ENCODE measurements at regions not wholly inside any gene's neighbourhood (a gene's known extent, or its start where the extent isn't known, plus 50 kb on each side); places are given as distances from the start of the nearest gene placed in this dataset.
"Not testable (repeated sequence)": the region's sequence is repeated elsewhere in the genome, so short reads cannot be mapped to it uniquely, and the experiment has no call there.

DNA sequence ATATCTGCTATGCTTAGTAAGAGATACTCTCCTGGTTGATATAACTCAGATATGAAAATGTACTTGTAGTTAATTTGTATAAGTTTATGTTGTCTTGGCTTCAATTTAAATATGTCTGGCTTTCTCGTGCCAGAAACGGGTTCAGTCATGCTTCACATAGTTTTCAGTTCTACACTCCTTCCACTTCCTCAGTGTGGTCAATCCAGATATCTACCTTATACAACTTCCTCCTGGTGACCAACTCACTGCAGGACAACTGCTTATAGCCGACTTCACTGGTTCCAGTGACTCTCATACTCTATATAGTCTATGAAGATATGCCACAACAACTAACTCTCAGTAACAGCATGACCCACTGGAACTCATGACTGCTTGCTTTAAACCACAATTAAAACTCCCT, 690.4 kb downstream of the SLCO4C1 start:
- no peaks in the 10 kb centered on the region for H3K36me3 Mint-ChIP-seq (ENCODE audit: insufficient read depth)
- ATAC-seq (replicated peaks) = no peak
- H3K9me3 Mint-ChIP-seq = peaks cover 0 to 2% of the 10 kb centered on the region in 2 donors
- no peaks in the 10 kb centered on the region for H3K27me3 Mint-ChIP-seq
- no peaks in the 10 kb centered on the region for H3K4me1 Mint-ChIP-seq (ENCODE audit: low read depth in 2 of 2)
- DNase-seq = no peak
- no peak overlapping the region for H3K27ac Mint-ChIP-seq
- H3K4me3 Mint-ChIP-seq = no peak overlapping the region

DNA sequence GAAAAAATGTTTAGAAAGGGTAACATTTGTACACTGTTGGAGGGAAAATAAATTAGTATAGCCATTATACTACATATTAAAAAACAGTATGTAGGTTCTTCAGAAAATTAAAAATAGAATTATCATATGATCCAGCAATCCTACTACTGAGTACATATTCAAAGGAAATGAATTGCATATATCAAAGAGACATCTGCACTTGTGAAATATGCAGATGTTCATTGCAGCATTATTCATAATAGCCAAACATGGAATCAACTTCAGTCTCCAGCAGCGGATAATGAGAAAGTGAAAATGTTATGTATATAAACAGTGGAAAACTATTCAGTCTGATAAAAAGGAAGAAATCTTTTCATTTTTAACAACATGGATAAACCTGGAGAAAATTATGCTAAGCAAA, 695.5 kb downstream of the SLCO4C1 start:
- ATAC-seq (replicated peaks) (no peak), DNase-seq (no peak)
- Mint-ChIP-seq H3K27ac (no peak overlapping the region), H3K27me3 (no peaks in the 10 kb centered on the region), H3K9me3 (peaks cover 4 to 13% of the 10 kb centered on the region in 2 donors), H3K4me1 (ENCODE audit: low read depth in 2 of 2) (no peaks in the 10 kb centered on the region), H3K36me3 (ENCODE audit: insufficient read depth) (no peaks in the 10 kb centered on the region), H3K4me3 (no peak overlapping the region)

DNA sequence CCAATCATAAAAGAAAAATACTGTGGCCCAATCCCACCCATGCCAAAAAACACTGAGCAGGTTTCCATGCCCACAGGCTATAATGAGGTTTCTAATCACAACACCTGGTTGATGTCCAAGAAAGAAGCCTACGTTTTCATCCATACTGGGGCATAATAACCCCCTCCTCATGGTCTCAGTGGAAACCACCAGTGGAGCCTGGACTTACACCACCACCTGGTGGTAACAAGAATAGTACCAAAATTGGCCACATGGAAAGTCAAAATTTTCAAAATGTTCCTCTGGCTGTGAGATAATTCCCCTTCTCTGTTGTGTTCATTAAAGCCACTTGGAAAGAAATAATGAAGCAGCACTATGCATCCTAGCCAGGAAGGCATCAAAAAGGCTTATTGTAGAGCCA, 687.3 kb upstream of the ST8SIA4 start:
- H3K27ac Mint-ChIP-seq = no peak overlapping the region

DNA sequence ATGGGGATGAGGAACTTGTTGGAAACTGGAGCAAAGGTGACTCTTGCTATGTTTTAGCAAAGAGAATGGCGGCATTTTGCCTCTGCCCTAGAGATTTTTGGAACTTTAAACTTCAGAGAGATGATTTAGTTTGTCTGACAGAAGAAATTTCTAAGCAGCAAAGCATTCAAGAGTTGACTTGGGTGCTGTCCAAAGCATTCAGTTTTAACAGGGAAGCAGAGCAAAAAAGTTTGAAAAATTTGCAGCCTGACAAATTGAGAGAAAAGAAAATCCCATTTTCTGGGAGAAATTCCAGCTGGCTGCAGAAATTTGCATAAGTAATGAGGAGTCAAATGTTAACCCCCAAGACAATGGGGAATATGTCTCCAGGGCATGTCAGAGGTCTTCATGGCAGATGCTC, 682.3 kb upstream of the ST8SIA4 start:
- no peak for ATAC-seq (replicated peaks)
- H3K4me3 Mint-ChIP-seq = no peak overlapping the region
- H3K9me3 Mint-ChIP-seq = peaks cover 0 to 6% of the 10 kb centered on the region in 2 donors
- DNase-seq = no peak
- no peaks in the 10 kb centered on the region for H3K4me1 Mint-ChIP-seq (ENCODE audit: low read depth in 2 of 2)
- H3K27ac Mint-ChIP-seq = no peak overlapping the region
- H3K36me3 Mint-ChIP-seq (ENCODE audit: insufficient read depth) = peaks cover 2% of the 10 kb centered on the region
- H3K27me3 Mint-ChIP-seq = no peaks in the 10 kb centered on the region

More for the DNA sequence above, 687.3 kb upstream of the ST8SIA4 start:
- ATAC-seq (replicated peaks) = no peak
- peaks cover 5 to 8% of the 10 kb centered on the region in 2 donors for H3K9me3 Mint-ChIP-seq
- no peaks in the 10 kb centered on the region for H3K4me1 Mint-ChIP-seq (ENCODE audit: low read depth in 2 of 2)
- DNase-seq = no peak
- peaks cover 2% of the 10 kb centered on the region for H3K36me3 Mint-ChIP-seq (ENCODE audit: insufficient read depth)
- H3K27me3 Mint-ChIP-seq = no peaks in the 10 kb centered on the region
- no peak overlapping the region for H3K4me3 Mint-ChIP-seq

DNA sequence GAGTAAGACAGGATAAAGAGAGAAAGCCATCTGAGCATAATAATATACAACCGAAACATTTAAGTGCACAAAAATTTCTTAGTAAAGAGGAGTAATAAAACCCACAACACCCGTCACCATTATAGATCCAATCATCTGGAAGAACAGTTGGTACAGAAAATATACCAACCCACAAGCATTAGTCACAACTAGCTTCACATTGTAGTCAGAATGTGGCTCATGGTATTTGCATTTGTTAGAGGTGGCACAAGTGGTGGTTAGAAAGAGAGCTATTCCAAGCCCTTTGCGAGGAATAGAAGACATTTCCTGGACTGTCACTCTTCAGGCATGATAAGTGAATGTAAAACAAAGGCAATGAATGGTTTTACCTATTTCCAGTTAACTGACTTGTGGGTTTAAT, 677.5 kb upstream of the ST8SIA4 start:
- H3K27ac Mint-ChIP-seq = no peak overlapping the region
- H3K4me1 Mint-ChIP-seq (ENCODE audit: low read depth in 2 of 2) = no peaks in the 10 kb centered on the region
- no peak for ATAC-seq (replicated peaks)
- H3K36me3 Mint-ChIP-seq (ENCODE audit: insufficient read depth) = no peaks in the 10 kb centered on the region
- peaks cover 0 to 6% of the 10 kb centered on the region in 2 donors for H3K9me3 Mint-ChIP-seq
- no peaks in the 10 kb centered on the region for H3K27me3 Mint-ChIP-seq
- DNase-seq = no peak
- H3K4me3 Mint-ChIP-seq = no peak overlapping the region

DNA sequence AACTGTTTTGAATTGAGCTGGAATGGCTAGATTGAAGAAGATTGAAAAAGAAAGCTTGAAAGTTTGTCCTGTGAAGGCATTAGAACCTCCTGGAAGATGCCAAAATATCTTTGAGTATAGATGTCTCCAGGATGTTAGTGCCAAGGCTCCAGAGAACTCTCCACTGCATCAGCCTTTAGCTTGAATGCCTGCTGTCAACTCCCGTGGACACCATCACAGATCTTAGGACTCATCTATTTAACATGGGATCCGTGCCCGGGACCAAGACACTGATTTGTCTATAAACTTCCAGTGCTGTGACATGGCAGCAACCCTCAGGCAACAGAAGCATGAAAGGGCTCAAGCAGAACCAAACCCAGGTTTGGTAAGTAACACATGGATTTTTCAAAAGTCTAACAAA, 670.9 kb upstream of the ST8SIA4 start:
- DNase-seq (no peak), ATAC-seq (replicated peaks) (no peak)
- Mint-ChIP-seq H3K4me1 (ENCODE audit: low read depth in 2 of 2) (no peaks in the 10 kb centered on the region), H3K36me3 (ENCODE audit: insufficient read depth) (no peaks in the 10 kb centered on the region), H3K27me3 (no peaks in the 10 kb centered on the region), H3K4me3 (no peak overlapping the region), H3K9me3 (peaks cover 3 to 8% of the 10 kb centered on the region in 2 donors), H3K27ac (no peak overlapping the region)

DNA sequence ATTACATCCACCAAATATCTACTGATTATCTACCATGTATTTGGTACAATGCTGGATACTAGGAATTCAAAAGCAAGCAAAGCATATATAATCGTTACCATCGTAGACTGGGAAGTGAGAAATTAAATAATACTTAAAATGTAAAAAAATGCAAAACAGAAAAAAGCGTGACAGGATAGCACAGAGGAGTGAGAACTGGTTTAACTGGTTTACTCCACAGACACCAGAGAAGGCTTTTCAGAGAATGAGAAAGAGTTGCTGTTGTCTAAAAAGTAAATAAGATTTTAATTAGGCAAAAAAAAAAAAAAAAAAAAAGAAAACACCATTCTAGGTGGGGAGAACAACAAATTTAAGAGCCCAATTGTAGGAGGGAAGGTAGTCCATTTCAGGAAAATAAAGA, 657.9 kb upstream of the ST8SIA4 start:
- Mint-ChIP-seq H3K9me3 (peaks cover 0 to 8% of the 10 kb centered on the region in 2 donors), H3K4me1 (ENCODE audit: low read depth in 2 of 2) (no peaks in the 10 kb centered on the region), H3K27ac (no peak overlapping the region), H3K27me3 (no peaks in the 10 kb centered on the region), H3K4me3 (no peak overlapping the region), H3K36me3 (ENCODE audit: insufficient read depth) (no peaks in the 10 kb centered on the region)
- ATAC-seq (replicated peaks) (no peak), DNase-seq (no peak)

DNA sequence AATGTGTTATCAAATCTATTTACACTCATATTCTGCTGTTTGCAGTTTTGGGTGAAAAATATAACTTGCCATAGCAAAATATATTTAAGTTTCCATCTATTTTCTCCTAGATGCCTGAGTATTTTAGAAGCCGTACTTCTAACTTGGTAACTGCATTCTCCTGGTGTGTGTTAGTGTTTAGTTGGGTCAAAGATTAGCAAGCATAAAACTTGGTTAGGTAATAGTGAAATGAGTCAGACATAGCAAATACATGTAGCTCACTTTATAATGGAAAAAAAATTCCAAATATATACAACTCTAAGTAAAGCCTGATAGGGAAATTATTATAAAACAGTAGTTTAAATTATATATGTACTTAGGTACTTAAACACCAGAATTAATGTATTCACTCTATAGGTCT, 640.7 kb upstream of the ST8SIA4 start:
- peaks cover 0 to 2% of the 10 kb centered on the region in 2 donors for H3K9me3 Mint-ChIP-seq
- DNase-seq (no peak), ATAC-seq (replicated peaks) (no peak)
- no peak overlapping the region for H3K27ac Mint-ChIP-seq
- no peaks in the 10 kb centered on the region for H3K36me3 Mint-ChIP-seq (ENCODE audit: insufficient read depth)
- H3K4me1 Mint-ChIP-seq (ENCODE audit: low read depth in 2 of 2) = no peaks in the 10 kb centered on the region
- H3K4me3 Mint-ChIP-seq = no peak overlapping the region
- no peaks in the 10 kb centered on the region for H3K27me3 Mint-ChIP-seq

DNA sequence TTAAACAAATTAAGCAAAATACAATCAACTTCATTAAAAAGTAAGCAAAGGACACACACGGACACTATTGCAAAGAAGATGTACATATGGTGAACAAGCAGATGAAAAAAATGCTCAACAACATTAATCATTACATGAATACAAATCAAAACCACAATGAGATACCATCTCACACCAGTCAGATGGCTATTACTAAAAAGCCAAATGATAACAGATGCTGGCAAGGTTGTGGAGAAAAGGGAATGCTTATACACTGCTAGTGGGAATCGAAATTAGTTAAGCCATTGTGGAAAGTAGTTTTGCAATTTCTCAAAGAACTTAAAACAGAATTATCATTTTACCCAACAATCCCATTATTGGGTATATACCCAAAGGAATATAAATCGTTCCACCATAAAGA, 636.2 kb upstream of the ST8SIA4 start:
- peaks cover 4 to 10% of the 10 kb centered on the region in 2 donors for H3K9me3 Mint-ChIP-seq
- no peak overlapping the region for H3K27ac Mint-ChIP-seq
- H3K4me3 Mint-ChIP-seq = no peak overlapping the region
- H3K27me3 Mint-ChIP-seq = no peaks in the 10 kb centered on the region
- ATAC-seq (replicated peaks) = no peak
- no peaks in the 10 kb centered on the region for H3K36me3 Mint-ChIP-seq (ENCODE audit: insufficient read depth)
- no peaks in the 10 kb centered on the region for H3K4me1 Mint-ChIP-seq (ENCODE audit: low read depth in 2 of 2)
- no peak for DNase-seq

DNA sequence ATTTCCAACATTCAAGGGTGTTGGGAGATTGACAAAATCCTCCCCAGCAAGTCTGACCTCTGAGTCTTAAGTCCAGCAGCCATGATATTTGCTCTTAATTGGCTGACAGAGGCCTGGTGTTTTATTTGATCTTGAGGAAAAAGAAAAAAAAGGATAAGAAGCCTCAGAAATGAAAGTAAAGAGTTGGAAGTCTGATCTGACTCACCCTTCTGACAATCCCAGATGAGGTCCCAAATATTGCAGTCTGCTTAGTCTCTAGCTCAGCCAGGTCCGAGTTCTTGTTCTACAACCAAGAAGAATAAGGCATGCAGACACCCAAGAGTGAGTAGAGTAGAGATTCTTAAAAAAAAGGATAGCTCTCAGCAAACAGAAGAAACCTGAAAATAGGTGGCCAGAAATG, 632.5 kb upstream of the ST8SIA4 start:
- Mint-ChIP-seq H3K9me3 (peaks cover 8 to 10% of the 10 kb centered on the region in 2 donors), H3K27me3 (no peaks in the 10 kb centered on the region), H3K4me3 (no peak overlapping the region), H3K4me1 (ENCODE audit: low read depth in 2 of 2) (no peaks in the 10 kb centered on the region), H3K27ac (no peak overlapping the region), H3K36me3 (ENCODE audit: insufficient read depth) (no peaks in the 10 kb centered on the region)
- DNase-seq = no peak
- no peak for ATAC-seq (replicated peaks)

DNA sequence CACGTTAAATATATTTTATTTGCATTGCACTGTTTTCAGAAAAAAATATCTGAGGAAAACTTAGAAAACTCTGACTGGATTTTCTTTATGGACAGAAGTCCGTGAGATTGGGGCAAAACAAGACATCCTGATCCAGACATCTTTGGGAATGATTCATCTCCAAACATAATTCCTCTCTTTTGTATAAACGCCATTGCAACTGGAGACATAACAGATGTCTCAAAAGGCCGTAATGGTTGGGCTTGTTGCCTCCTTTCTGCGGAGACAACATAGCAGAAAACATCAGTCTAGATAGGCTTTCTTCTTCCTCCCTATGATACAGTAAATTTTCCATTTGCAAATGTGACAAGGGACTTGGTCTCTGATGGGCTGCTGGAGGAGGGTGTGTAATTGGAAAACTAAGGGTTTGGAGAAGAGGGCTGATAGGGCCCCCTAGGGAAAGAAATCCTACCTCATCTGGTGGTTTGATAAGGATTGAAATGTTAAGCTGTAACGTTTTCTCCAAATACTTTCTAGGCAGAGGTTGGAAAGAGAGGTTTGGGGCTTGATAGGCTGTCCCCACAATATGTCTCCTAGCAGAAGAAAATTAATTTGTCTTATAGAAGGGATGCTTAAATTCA, 631.5 kb upstream of the ST8SIA4 start:
- Mint-ChIP-seq H3K9me3 (peaks cover 8 to 10% of the 10 kb centered on the region in 2 donors), H3K4me1 (ENCODE audit: low read depth in 2 of 2) (no peaks in the 10 kb centered on the region), H3K36me3 (ENCODE audit: insufficient read depth) (no peaks in the 10 kb centered on the region), H3K4me3 (no peak overlapping the region), H3K27me3 (no peaks in the 10 kb centered on the region), H3K27ac (no peak overlapping the region)
- DNase-seq (no peak), ATAC-seq (replicated peaks) (no peak)

DNA sequence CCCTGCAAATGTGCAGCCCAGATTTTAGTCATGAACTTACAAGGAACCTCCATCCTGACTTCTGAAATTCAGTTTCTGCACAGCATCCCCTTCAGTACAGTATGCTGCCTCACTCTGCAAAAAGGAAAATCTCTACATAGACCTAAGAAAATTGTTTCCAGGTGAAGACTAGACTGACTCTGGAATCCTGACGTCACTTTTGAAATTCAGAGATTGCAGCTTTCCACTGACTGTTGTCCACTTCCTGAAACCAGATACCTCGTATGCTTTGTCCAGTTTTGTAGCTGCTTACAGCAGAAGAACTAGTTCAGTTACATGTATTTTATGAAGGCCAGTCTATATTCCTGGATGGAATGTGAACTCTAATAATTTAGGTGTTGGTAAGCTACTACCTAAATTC, 629.3 kb upstream of the ST8SIA4 start:
- Mint-ChIP-seq H3K27ac (no peak overlapping the region), H3K27me3 (no peaks in the 10 kb centered on the region), H3K4me3 (no peak overlapping the region), H3K36me3 (ENCODE audit: insufficient read depth) (no peaks in the 10 kb centered on the region), H3K4me1 (ENCODE audit: low read depth in 2 of 2) (no peaks in the 10 kb centered on the region), H3K9me3 (peaks cover 6 to 14% of the 10 kb centered on the region in 2 donors)
- no peak for DNase-seq
- no peak for ATAC-seq (replicated peaks)

DNA sequence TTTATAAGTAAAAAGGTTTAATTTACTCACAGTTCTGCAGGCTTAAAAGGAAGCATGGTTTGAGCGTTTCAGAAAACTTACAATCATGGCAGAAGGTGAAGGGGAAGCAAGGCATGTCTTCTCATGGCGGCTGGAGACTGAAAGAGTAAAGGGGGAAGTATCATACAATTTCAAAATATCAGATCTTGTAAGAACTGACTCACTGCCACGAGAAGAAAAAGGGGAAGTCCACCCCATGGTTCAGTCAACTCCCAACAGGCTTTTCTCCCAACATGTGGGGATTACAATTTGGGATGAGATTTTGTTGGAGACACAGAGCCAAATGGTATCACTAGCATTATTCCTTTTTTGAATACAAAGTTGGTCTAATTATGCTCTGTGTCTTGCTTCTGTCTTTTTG, 627.9 kb upstream of the ST8SIA4 start:
- Mint-ChIP-seq H3K4me1 (ENCODE audit: low read depth in 2 of 2) (no peaks in the 10 kb centered on the region), H3K9me3 (peaks cover 8 to 14% of the 10 kb centered on the region in 2 donors), H3K27me3 (no peaks in the 10 kb centered on the region), H3K27ac (no peak overlapping the region), H3K36me3 (ENCODE audit: insufficient read depth) (no peaks in the 10 kb centered on the region), H3K4me3 (no peak overlapping the region)
- no peak for DNase-seq
- no peak for ATAC-seq (replicated peaks)

DNA sequence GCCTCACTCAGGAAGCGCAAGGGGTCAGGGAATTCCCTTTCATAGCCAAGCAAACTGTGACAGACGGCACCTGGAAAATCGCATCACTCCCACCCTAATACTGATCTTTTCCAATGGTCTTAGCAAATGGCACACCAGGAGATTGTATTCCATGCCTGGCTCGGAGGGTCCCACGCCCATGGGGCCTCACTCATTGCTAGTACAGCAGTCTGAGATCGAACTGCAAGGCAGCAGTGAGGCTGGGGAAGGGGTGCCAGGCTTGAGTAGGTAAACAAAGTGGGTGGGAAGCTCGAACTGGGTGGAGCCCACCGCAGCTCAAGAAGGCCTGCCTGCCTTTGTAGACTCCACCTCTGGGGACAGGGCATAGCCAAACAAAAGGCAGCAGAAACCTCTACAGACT, 626.0 kb upstream of the ST8SIA4 start:
- H3K27me3 Mint-ChIP-seq; H3K4me3 Mint-ChIP-seq; H3K27ac Mint-ChIP-seq; H3K4me1 Mint-ChIP-seq (ENCODE audit: low read depth in 2 of 2); ATAC-seq (replicated peaks); H3K36me3 Mint-ChIP-seq (ENCODE audit: insufficient read depth); DNase-seq: not testable (repeated sequence)
- H3K9me3 Mint-ChIP-seq = peaks cover 8 to 10% of the 10 kb centered on the region in 2 donors

DNA sequence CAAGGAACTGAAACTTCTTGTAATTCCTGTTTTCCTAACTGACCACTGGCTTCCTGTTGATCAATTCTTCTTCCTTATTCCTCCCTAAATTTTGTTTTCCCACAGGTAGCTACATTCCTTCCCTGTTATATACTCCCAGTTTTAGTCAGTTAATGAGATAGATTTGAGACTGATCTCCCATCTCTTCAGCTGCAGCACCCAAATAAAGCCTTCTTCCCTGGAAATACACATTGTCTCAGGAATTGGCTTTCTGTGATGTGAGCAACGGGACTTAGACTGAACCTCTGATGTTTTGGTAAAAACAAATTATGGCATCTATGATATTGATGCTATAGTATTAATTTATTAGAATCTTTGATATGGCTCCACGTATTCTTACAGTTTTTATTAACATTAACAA, 617.3 kb upstream of the ST8SIA4 start:
- Mint-ChIP-seq H3K27me3 (no peaks in the 10 kb centered on the region), H3K4me1 (ENCODE audit: low read depth in 2 of 2) (no peaks in the 10 kb centered on the region), H3K9me3 (peaks cover 0 to 7% of the 10 kb centered on the region in 2 donors), H3K27ac (no peak overlapping the region), H3K36me3 (ENCODE audit: insufficient read depth) (no peaks in the 10 kb centered on the region), H3K4me3 (no peak overlapping the region)
- DNase-seq = no peak
- ATAC-seq (replicated peaks) = no peak

Data from effector memory CD8-positive, alpha-beta T cell (primary cell).